B cell (primary cell): ENCODE measurements at regions not wholly inside any gene's neighbourhood (a gene's known extent, or its start where the extent isn't known, plus 50 kb on each side); places are given as distances from the start of the nearest gene placed in this dataset.

Source experiments
- EZH2 ChIP-seq: IDR thresholded peaks from 2 replicates; pipeline ENCODE4 v1.6.1; 2012; ENCODE audit warnings: borderline replicate concordance, low read depth, mild to moderate bottlenecking, moderate library complexity, low read length; ENCODE audit not compliant: insufficient read depth, poor library complexity, severe bottlenecking
- TF ChIP-seq, protein P1 (sequence below): fragments of 200-600 bp; IDR thresholded peaks from one replicate; pipeline ENCODE4 v1.8.0; 2022; ENCODE audit warnings: antibody characterized with exemption, mild to moderate bottlenecking

DNA sequence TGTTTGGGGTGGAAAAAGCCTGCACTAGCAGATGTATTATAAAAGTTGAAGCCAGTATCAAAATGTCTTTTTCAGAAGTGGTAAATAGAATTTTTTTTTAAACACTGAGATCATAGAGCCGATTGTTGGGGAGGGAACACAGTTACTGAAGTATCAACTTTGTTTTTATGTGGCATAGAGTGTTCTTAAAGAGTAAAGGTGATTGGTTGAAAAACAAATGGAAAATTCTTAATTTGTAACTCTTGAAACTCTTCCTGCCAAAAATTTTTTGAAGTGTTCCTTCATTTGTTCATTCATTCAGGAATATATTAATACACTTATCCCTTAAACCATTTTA, 83.3 kb downstream of the DISP1 start:
- TF ChIP-seq, protein P1, sequence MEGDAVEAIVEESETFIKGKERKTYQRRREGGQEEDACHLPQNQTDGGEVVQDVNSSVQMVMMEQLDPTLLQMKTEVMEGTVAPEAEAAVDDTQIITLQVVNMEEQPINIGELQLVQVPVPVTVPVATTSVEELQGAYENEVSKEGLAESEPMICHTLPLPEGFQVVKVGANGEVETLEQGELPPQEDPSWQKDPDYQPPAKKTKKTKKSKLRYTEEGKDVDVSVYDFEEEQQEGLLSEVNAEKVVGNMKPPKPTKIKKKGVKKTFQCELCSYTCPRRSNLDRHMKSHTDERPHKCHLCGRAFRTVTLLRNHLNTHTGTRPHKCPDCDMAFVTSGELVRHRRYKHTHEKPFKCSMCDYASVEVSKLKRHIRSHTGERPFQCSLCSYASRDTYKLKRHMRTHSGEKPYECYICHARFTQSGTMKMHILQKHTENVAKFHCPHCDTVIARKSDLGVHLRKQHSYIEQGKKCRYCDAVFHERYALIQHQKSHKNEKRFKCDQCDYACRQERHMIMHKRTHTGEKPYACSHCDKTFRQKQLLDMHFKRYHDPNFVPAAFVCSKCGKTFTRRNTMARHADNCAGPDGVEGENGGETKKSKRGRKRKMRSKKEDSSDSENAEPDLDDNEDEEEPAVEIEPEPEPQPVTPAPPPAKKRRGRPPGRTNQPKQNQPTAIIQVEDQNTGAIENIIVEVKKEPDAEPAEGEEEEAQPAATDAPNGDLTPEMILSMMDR = no peak
- no peak for TF ChIP-seq EZH2
